ENCODE measurements at regions not wholly inside any gene's neighbourhood (a gene's known extent, or its start where the extent isn't known, plus 50 kb on each side); places are given as distances from the start of the nearest gene placed in this dataset.

GRCh38 chr9:104279535-104280177, 185.5 kb downstream of the SMC2 start:
- TF ChIP-seq CTCF (conservative IDR thresholded peaks at IDR 0.05): no peak
- no peak for TF ChIP-seq ZFX (IDR thresholded peaks at IDR 0.05)

All from C4-2B (cell line).